IMR-90 (cell line): ENCODE measurements at regions not wholly inside any gene's neighbourhood (a gene's known extent, or its start where the extent isn't known, plus 50 kb on each side); places are given as distances from the start of the nearest gene placed in this dataset.

Experiments
- ATAC-seq: fragments of 200-7000 bp; cut with Tn5 transposase; 2 replicates; pipeline ENCODE4 v1.9.1; 2020; ENCODE audit warnings: low read depth, mild to moderate bottlenecking, moderate library complexity
- BruUV-seq: library from RNA; stranded (reverse); fragments of 400-500 nt; replicated peaks from 2 replicates; lab custom pipeline; 2021; lab: Mats Ljungman, UMichigan
- CTCF ChIA-PET: fragments of 300-600 bp; formaldehyde crosslinking; extraction: SDS; loops from one replicate; lab custom pipeline; 2021; ENCODE audit warnings: antibody characterized with exemption; lab: Yijun Ruan, JAX
- POLR2A ChIA-PET: fragments of 300-600 bp; sonication (Branson Sonifier 250); formaldehyde crosslinking; loops from one replicate; lab custom pipeline; 2022; ENCODE audit warnings: antibody characterized with exemption; ENCODE audit not compliant: unreplicated experiment; lab: Charles Lee
- DNase-seq: peaks from one replicate; pipeline ENCODE4 v3.0.0; 2013
- H2AFZ ChIP-seq: replicated peaks from 2 replicates; pipeline ENCODE3; 2013; ENCODE audit warnings: low read length, mild to moderate bottlenecking; ENCODE audit not compliant: poor library complexity
- H2AK5ac ChIP-seq: 2 replicates; pipeline ENCODE4 v1.6.1; 2013; ENCODE audit warnings: low read depth, low read length, inconsistent platforms
- H2AK9ac ChIP-seq: replicated peaks from 2 replicates; pipeline ENCODE3; 2013; ENCODE audit warnings: mild to moderate bottlenecking, low read depth, low read length, moderate library complexity; ENCODE audit not compliant: poor library complexity
- H2BK120ac ChIP-seq: 2 replicates; pipeline ENCODE4 v1.6.1; 2013; ENCODE audit warnings: low read depth, low read length, inconsistent platforms
- H2BK15ac ChIP-seq: 3 replicates; pipeline ENCODE4 v1.6.1; 2013; ENCODE audit warnings: low read depth, low read length, inconsistent platforms
- H2BK20ac ChIP-seq: 2 replicates; pipeline ENCODE4 v1.6.1; 2013; ENCODE audit warnings: low read depth, mild to moderate bottlenecking, inconsistent platforms, low read length, moderate library complexity
- H2BK5ac ChIP-seq: 2 replicates; pipeline ENCODE4 v1.6.1; 2013; ENCODE audit warnings: mild to moderate bottlenecking, low read depth, low read length, inconsistent platforms; ENCODE audit not compliant: poor library complexity, severe bottlenecking
- H3K14ac ChIP-seq: replicated peaks from 2 replicates; pipeline ENCODE4 v1.6.1; 2013; ENCODE audit warnings: low read depth, low read length, inconsistent platforms
- H3K18ac ChIP-seq: 2 replicates; pipeline ENCODE4 v1.6.1; 2013; ENCODE audit warnings: low read depth, low read length, control low read depth
- H3K23ac ChIP-seq: 2 replicates; pipeline ENCODE4 v1.6.1; 2013; ENCODE audit warnings: low read depth, low read length, inconsistent platforms
- H3K27ac ChIP-seq: 2 replicates; pipeline ENCODE4 v1.5.1; 2013; ENCODE audit warnings: mild to moderate bottlenecking, control low read depth, low read length; ENCODE audit not compliant: insufficient read depth
- H3K27me3 ChIP-seq: 2 replicates; pipeline ENCODE4 v1.6.1; 2013; ENCODE audit warnings: low read length; ENCODE audit not compliant: control insufficient read depth, insufficient read depth
- H3K36me3 ChIP-seq: 2 replicates; pipeline ENCODE4 v1.6.1; 2013; ENCODE audit warnings: low read length, mixed read lengths; ENCODE audit not compliant: control insufficient read depth, insufficient read depth
- H3K4ac ChIP-seq: 2 replicates; pipeline ENCODE4 v1.6.1; 2013; ENCODE audit warnings: low read depth, low read length, inconsistent platforms
- H3K4me1 ChIP-seq: 2 replicates; pipeline ENCODE4 v1.6.1; 2013; ENCODE audit warnings: low read length, mixed read lengths; ENCODE audit not compliant: control insufficient read depth, insufficient read depth
- H3K4me2 ChIP-seq: 2 replicates; pipeline ENCODE4 v1.6.1; 2013; ENCODE audit warnings: low read depth, mild to moderate bottlenecking, control low read depth, low read length, moderate library complexity
- H3K4me3 ChIP-seq: 2 replicates; pipeline ENCODE4 v1.5.1; 2013; ENCODE audit warnings: low read depth, mild to moderate bottlenecking, control low read depth, low read length, moderate library complexity; ENCODE audit not compliant: insufficient read depth
- H3K56ac ChIP-seq: 2 replicates; pipeline ENCODE4 v1.6.1; 2013; ENCODE audit warnings: low read length, inconsistent platforms; ENCODE audit not compliant: insufficient read depth; ENCODE audit errors: extremely low read depth
- H3K79me1 ChIP-seq, 2 experiments: 2 replicates each; pipeline ENCODE4 v1.6.1; 2013; ENCODE audit warnings: low read length in 2 of 2, inconsistent platforms in 1 of 2, low read depth in 1 of 2
- H3K9ac ChIP-seq: 2 replicates; pipeline ENCODE4 v1.6.1; 2013; ENCODE audit warnings: low read depth, low read length, control low read depth
- H3K9me1 ChIP-seq: 2 replicates; pipeline ENCODE4 v1.6.1; 2013; ENCODE audit warnings: low read length, inconsistent platforms; ENCODE audit not compliant: insufficient read depth
- H3K9me3 ChIP-seq: 2 replicates; pipeline ENCODE4 v1.6.1; 2013; ENCODE audit warnings: low read length; ENCODE audit not compliant: control insufficient read depth, insufficient read depth
- H4K20me1 ChIP-seq: 2 replicates; pipeline ENCODE4 v1.6.1; 2013; ENCODE audit warnings: low read length, inconsistent platforms; ENCODE audit not compliant: insufficient read depth
- H4K5ac ChIP-seq: 2 replicates; pipeline ENCODE4 v1.6.1; 2013; ENCODE audit warnings: mild to moderate bottlenecking, low read depth, low read length, control low read depth
- H4K8ac ChIP-seq, 2 experiments: 2 replicates each; pipeline ENCODE4 v1.6.1; 2013; ENCODE audit warnings: low read depth in 2 of 2, low read length in 2 of 2, control low read depth in 1 of 2, inconsistent platforms in 1 of 2
- H4K91ac ChIP-seq: 2 replicates; pipeline ENCODE4 v1.6.1; 2013; ENCODE audit warnings: low read depth, low read length, inconsistent platforms; ENCODE audit not compliant: insufficient read depth
- POLR2A ChIP-seq: IDR thresholded peaks from 2 replicates; pipeline ENCODE4 v1.6.1; 2012; ENCODE audit warnings: mild to moderate bottlenecking, low read depth, low read length
- WGBS, 2 experiments: methylation state at CpG; one replicate each; pipeline versions ENCODE4 v1.1.5 to v1.1.7; 2013; ENCODE audit warnings: missing lambda C conversion rate in 2 of 2; ENCODE audit not compliant: insufficient read length in 1 of 2; ENCODE audit errors: extremely low coverage in 2 of 2; 5-methylcytosine and 5-hydroxymethylcytosine counted together
- dilution Hi-C: fragments of 300-500 bp; cut with HindIII; formaldehyde crosslinking; loops from one replicate; pipeline ENCODE4 v1.14.3; 2018; ENCODE audit warnings: low sequenced_read_pairs; ENCODE audit not compliant: unreplicated experiment
- in situ Hi-C: fragments of 300-500 bp; cut with MboI; formaldehyde crosslinking; loops from 3 replicates; pipeline ENCODE4 v1.14.3; 2019; ENCODE audit warnings: low sequenced_read_pairs, inconsistent platforms, mixed read lengths
- intact Hi-C: fragments of 100-400 bp; cut with micrococcal nuclease; formaldehyde crosslinking; loops from 2 replicates; pipeline ENCODE4 v1.10.0; 2022

GRCh38 chr18:44214396-44214795, 466.3 kb upstream of the SETBP1 start:
- Histone ChIP-seq H3K27ac (no peak overlapping the region), H2AFZ (no peak overlapping the region), H3K9me1 (no peaks in the 10 kb centered on the region), H2BK5ac (no peak overlapping the region), H3K9ac (no peak overlapping the region), H2AK5ac (no peak overlapping the region), H3K23ac (no peak overlapping the region), H3K9me3 (no peaks in the 10 kb centered on the region), H4K91ac (no peak overlapping the region), H2BK20ac (no peak overlapping the region), H3K56ac (no peak overlapping the region), H3K4me1 (no peaks in the 10 kb centered on the region), H3K14ac (no peak overlapping the region), H4K8ac (no peak overlapping the region), H3K4me3 (no peak overlapping the region), H3K79me1 (no peaks in the 10 kb centered on the region), H3K4me2 (no peak overlapping the region), H3K4ac (no peak overlapping the region), H4K5ac (no peak overlapping the region), H4K20me1 (no peaks in the 10 kb centered on the region), H2AK9ac (no peak overlapping the region), H3K27me3 (no peaks in the 10 kb centered on the region), H3K18ac (no peak overlapping the region), H3K36me3 (no peaks in the 10 kb centered on the region), H2BK15ac (no peak overlapping the region), H2BK120ac (no peak overlapping the region)
- no peak for DNase-seq
- intact Hi-C loops: no loop called here
- ChIA-PET POLR2A (no interaction called here), CTCF (no interaction called here)
- dilution Hi-C loops: no loop called here
- no CpG with 5 or more reads among the region's 2 CpGs for WGBS, 2 experiments
- no peak for ATAC-seq
- BruUV-seq: no TSS peak
- in situ Hi-C loops: no loop called here
- TF ChIP-seq POLR2A: no peak
